ENCODE measurements at regions not wholly inside any gene's neighbourhood (a gene's known extent, or its start where the extent isn't known, plus 50 kb on each side); places are given as distances from the start of the nearest gene placed in this dataset.

- TF ChIP-seq SUZ12 (IDR thresholded peaks at IDR 0.05) (no peak), PKNOX1 (IDR thresholded peaks at IDR 0.05) (no peak)
Observed at GRCh38 chr4:144353292-144353691, 212.8 kb upstream of the GYPA start.

Measured in HEK293T (cell line).